ENCODE measurements at regions not wholly inside any gene's neighbourhood (a gene's known extent, or its start where the extent isn't known, plus 50 kb on each side); places are given as distances from the start of the nearest gene placed in this dataset.

- no peak for TF ChIP-seq CTCF (IDR thresholded peaks at IDR 0.05 in 4 of 5, conservative IDR thresholded peaks at IDR 0.05 in 1 of 5)
- no peak for TF ChIP-seq POLR2A (IDR thresholded peaks at IDR 0.05)
- no peak for ATAC-seq
- Histone ChIP-seq H3K27me3 (no peaks in the 10 kb centered on the region), H3K4me1 (no peaks in the 10 kb centered on the region), H3K36me3 (no peaks in the 10 kb centered on the region), H3K27ac (no peak overlapping the region), H3K4me3 (no peak overlapping the region), H3K9me3 (no peaks in the 10 kb centered on the region)
- in situ Hi-C loops (cut with MboI; ENCODE audit: low sequenced_read_pairs in 4 of 4) (no loop called here), intact Hi-C loops (cut with DNase I; ENCODE audit: low total_unique reads) (no loop called here)
- no peak for DNase-seq
Measured at GRCh38 chr7:155916926-155917655, 104.8 kb upstream of the SHH start.

- TF ChIP-seq POLR2A (IDR thresholded peaks at IDR 0.05) (no peak), CTCF (IDR thresholded peaks at IDR 0.05 in 4 of 5, conservative IDR thresholded peaks at IDR 0.05 in 1 of 5) (no peak)
- intact Hi-C loops (cut with DNase I; ENCODE audit: low total_unique reads) = no loop called here
- ATAC-seq = no peak
Measured at GRCh38 chr7:155914341-155914740, 102.1 kb upstream of the SHH start.

DNA sequence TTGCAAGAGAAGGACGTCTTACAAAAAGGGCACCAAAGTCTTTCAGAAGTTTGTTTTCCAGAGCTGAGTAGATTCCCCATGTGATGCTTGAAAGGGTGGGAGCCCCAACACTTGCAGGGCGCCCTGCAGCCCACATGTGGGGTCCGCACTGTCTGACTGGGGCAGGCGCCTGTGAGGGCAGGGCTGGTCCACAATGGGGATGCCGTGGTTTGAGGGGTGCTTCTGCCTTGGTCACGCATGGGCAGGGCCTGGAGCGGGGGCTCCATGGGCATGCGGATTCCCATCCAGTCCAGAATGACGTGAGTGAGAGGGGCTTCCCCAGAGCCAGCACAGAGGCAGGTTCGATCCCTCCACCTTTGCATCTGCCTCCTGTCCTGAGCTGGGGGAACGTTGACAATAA, 101.5 kb upstream of the SHH start:
- Histone ChIP-seq H3K36me3 (no peaks in the 10 kb centered on the region), H3K4me3 (no peak overlapping the region), H3K27me3 (no peaks in the 10 kb centered on the region), H3K27ac (no peak overlapping the region), H3K4me1 (no peaks in the 10 kb centered on the region), H3K9me3 (no peaks in the 10 kb centered on the region)
- no peak for ATAC-seq
- in situ Hi-C loops (cut with MboI; ENCODE audit: low sequenced_read_pairs in 4 of 4) = no loop called here
- intact Hi-C loops (cut with DNase I; ENCODE audit: low total_unique reads) = no loop called here
- TF ChIP-seq CTCF (IDR thresholded peaks at IDR 0.05 in 4 of 5, conservative IDR thresholded peaks at IDR 0.05 in 1 of 5) (no peak), POLR2A (IDR thresholded peaks at IDR 0.05) (no peak)
- no peak for DNase-seq

More at GRCh38 chr7:155914341-155914740, 102.1 kb upstream of the SHH start:
- no peaks in the 10 kb centered on the region for H3K9me3 ChIP-seq
- no peak overlapping the region for H3K4me3 ChIP-seq
- no peaks in the 10 kb centered on the region for H3K4me1 ChIP-seq
- H3K36me3 ChIP-seq = no peaks in the 10 kb centered on the region
- in situ Hi-C loops (cut with MboI; ENCODE audit: low sequenced_read_pairs in 4 of 4) = no loop called here
- DNase-seq = no peak
- H3K27ac ChIP-seq = no peak overlapping the region
- H3K27me3 ChIP-seq = no peaks in the 10 kb centered on the region

- Histone ChIP-seq H3K27ac (no peak overlapping the region), H3K36me3 (no peaks in the 10 kb centered on the region), H3K9me3 (no peaks in the 10 kb centered on the region), H3K4me1 (no peaks in the 10 kb centered on the region), H3K4me3 (no peak overlapping the region), H3K27me3 (no peaks in the 10 kb centered on the region)
- no peak for ATAC-seq
- DNase-seq = no peak
- TF ChIP-seq CTCF (IDR thresholded peaks at IDR 0.05 in 4 of 5, conservative IDR thresholded peaks at IDR 0.05 in 1 of 5) (no peak), POLR2A (IDR thresholded peaks at IDR 0.05) (no peak)
- intact Hi-C loops (cut with DNase I; ENCODE audit: low total_unique reads) = no loop called here
- in situ Hi-C loops (cut with MboI; ENCODE audit: low sequenced_read_pairs in 4 of 4) = no loop called here
Measured at GRCh38 chr7:155913291-155913690, 101.0 kb upstream of the SHH start.

All from gastrocnemius medialis (tissue), 4 donors.